Activated CD4-positive, alpha-beta T cell treated with anti-CD3 and anti-CD28 coated beads, Interleukin-2, amount 10 ng/mL, durations not matched to agents 7 days and 5 days (primary cell): ENCODE measurements at regions not wholly inside any gene's neighbourhood (a gene's known extent, or its start where the extent isn't known, plus 50 kb on each side); places are given as distances from the start of the nearest gene placed in this dataset.

Experiments
- CTCF ChIA-PET: fragments of 350-600 bp; sonication (Branson Sonifier 250); formaldehyde crosslinking; loops from one replicate; lab custom pipeline; 2021; ENCODE audit warnings: antibody characterized with exemption; lab: Charles Lee
- POLR2A ChIA-PET: fragments of 350-600 bp; sonication (Branson Sonifier 250); formaldehyde crosslinking; loops from one replicate; lab custom pipeline; 2021; ENCODE audit warnings: antibody characterized with exemption; lab: Charles Lee
- DNase-seq: peaks from one replicate; pipeline ENCODE4 v3.0.0-alpha.2; 2020
- H3K27ac Mint-ChIP-seq: one replicate; pipeline ENCODE4 v1.8.0; 2021; ENCODE audit warnings: mild to moderate bottlenecking, moderate library complexity, mixed read lengths
- H3K27me3 Mint-ChIP-seq: one replicate; pipeline ENCODE4 v1.8.0; 2021; ENCODE audit warnings: mixed read lengths
- H3K36me3 Mint-ChIP-seq: one replicate; pipeline ENCODE4 v1.8.0; 2021; ENCODE audit warnings: low read depth, mixed read lengths
- H3K4me1 Mint-ChIP-seq: one replicate; pipeline ENCODE4 v1.8.0; 2021; ENCODE audit warnings: mixed read lengths
- H3K4me3 Mint-ChIP-seq: one replicate; pipeline ENCODE4 v1.8.0; 2021; ENCODE audit warnings: mild to moderate bottlenecking, moderate library complexity, mixed read lengths
- H3K9me3 Mint-ChIP-seq: one replicate; pipeline ENCODE4 v1.8.0; 2021; ENCODE audit warnings: mixed read lengths

GRCh38 chr15:95538693-95539092 is 791.8 kb upstream of the NR2F2 start:
- no peaks in the 10 kb centered on the region for H3K4me1 Mint-ChIP-seq
- H3K36me3 Mint-ChIP-seq: no peaks in the 10 kb centered on the region
- no peak for DNase-seq
- ChIA-PET POLR2A (no interaction called here), CTCF (no interaction called here)
- H3K27ac Mint-ChIP-seq: no peak overlapping the region
- H3K4me3 Mint-ChIP-seq: no peak overlapping the region
- no peaks in the 10 kb centered on the region for H3K9me3 Mint-ChIP-seq
- peaks cover 6% of the 10 kb centered on the region for H3K27me3 Mint-ChIP-seq

- DNase-seq: no peak
- ChIA-PET CTCF (no interaction called here), POLR2A (no interaction called here)
- Mint-ChIP-seq H3K4me3 (no peak overlapping the region), H3K9me3 (no peaks in the 10 kb centered on the region), H3K27me3 (peaks cover 4% of the 10 kb centered on the region), H3K27ac (no peak overlapping the region), H3K4me1 (no peaks in the 10 kb centered on the region), H3K36me3 (no peaks in the 10 kb centered on the region)
These were observed 789.2 kb upstream of the NR2F2 start for GRCh38 chr15:95541301-95541700.

GRCh38 chr15:95549168-95549738 is 781.2 kb upstream of the NR2F2 start:
- Mint-ChIP-seq H3K27ac (no peak overlapping the region), H3K27me3 (peaks cover 6% of the 10 kb centered on the region), H3K4me1 (no peaks in the 10 kb centered on the region), H3K4me3 (no peak overlapping the region), H3K36me3 (no peaks in the 10 kb centered on the region), H3K9me3 (no peaks in the 10 kb centered on the region)
- ChIA-PET CTCF (interaction anchor here (0.5 kb wide), 1 partner anchor 55 kb away, joined by 4 read pairs; no protein-coding TSS in a partner anchor), POLR2A (no interaction called here)
- DNase-seq: no peak

- no peak overlapping the region for H3K4me3 Mint-ChIP-seq
- H3K27me3 Mint-ChIP-seq: peaks cover 6% of the 10 kb centered on the region
- no peak for DNase-seq
- H3K4me1 Mint-ChIP-seq: no peaks in the 10 kb centered on the region
- ChIA-PET CTCF (no interaction called here), POLR2A (no interaction called here)
- H3K9me3 Mint-ChIP-seq: no peaks in the 10 kb centered on the region
- H3K27ac Mint-ChIP-seq: no peak overlapping the region
- H3K36me3 Mint-ChIP-seq: no peaks in the 10 kb centered on the region
These were observed 779.8 kb upstream of the NR2F2 start for GRCh38 chr15:95550702-95551101.

- Mint-ChIP-seq H3K4me1 (peaks cover 6% of the 10 kb centered on the region), H3K36me3 (no peaks in the 10 kb centered on the region), H3K9me3 (no peaks in the 10 kb centered on the region), H3K4me3 (no peak overlapping the region), H3K27ac (no peak overlapping the region), H3K27me3 (peaks cover 12% of the 10 kb centered on the region)
- ChIA-PET CTCF (no interaction called here), POLR2A (no interaction called here)
- DNase-seq: no peak
These were observed 774.3 kb upstream of the NR2F2 start for GRCh38 chr15:95556225-95556624.

- no peak overlapping the region for H3K4me3 Mint-ChIP-seq
- CTCF ChIA-PET: no interaction called here
- no peaks in the 10 kb centered on the region for H3K9me3 Mint-ChIP-seq
- DNase-seq: no peak
- peaks cover 6% of the 10 kb centered on the region for H3K4me1 Mint-ChIP-seq
- no peak overlapping the region for H3K27ac Mint-ChIP-seq
- peaks cover 11% of the 10 kb centered on the region for H3K27me3 Mint-ChIP-seq
- no peaks in the 10 kb centered on the region for H3K36me3 Mint-ChIP-seq
- POLR2A ChIA-PET: no interaction called here
These were observed 773.7 kb upstream of the NR2F2 start for GRCh38 chr15:95556866-95557225.

- no peaks in the 10 kb centered on the region for H3K36me3 Mint-ChIP-seq
- no peak overlapping the region for H3K4me3 Mint-ChIP-seq
- no peaks in the 10 kb centered on the region for H3K9me3 Mint-ChIP-seq
- H3K27ac Mint-ChIP-seq: no peak overlapping the region
- H3K27me3 Mint-ChIP-seq: peaks cover 11% of the 10 kb centered on the region
- H3K4me1 Mint-ChIP-seq: peaks cover 6% of the 10 kb centered on the region
- DNase-seq: no peak
- CTCF ChIA-PET: no interaction called here
- POLR2A ChIA-PET: no interaction called here
These were observed 773.1 kb upstream of the NR2F2 start for GRCh38 chr15:95557226-95558046.

- H3K36me3 Mint-ChIP-seq: no peaks in the 10 kb centered on the region
- no peak overlapping the region for H3K4me3 Mint-ChIP-seq
- peaks cover 11% of the 10 kb centered on the region for H3K27me3 Mint-ChIP-seq
- H3K4me1 Mint-ChIP-seq: peaks cover 6% of the 10 kb centered on the region
- CTCF ChIA-PET: no interaction called here
- no peak for DNase-seq
- H3K27ac Mint-ChIP-seq: no peak overlapping the region
- POLR2A ChIA-PET: no interaction called here
- no peaks in the 10 kb centered on the region for H3K9me3 Mint-ChIP-seq
These were observed 772.4 kb upstream of the NR2F2 start for GRCh38 chr15:95558131-95558530.

- no peaks in the 10 kb centered on the region for H3K36me3 Mint-ChIP-seq
- no peak overlapping the region for H3K4me3 Mint-ChIP-seq
- peaks cover 6% of the 10 kb centered on the region for H3K4me1 Mint-ChIP-seq
- DNase-seq: no peak
- CTCF ChIA-PET: no interaction called here
- no peaks in the 10 kb centered on the region for H3K9me3 Mint-ChIP-seq
- POLR2A ChIA-PET: no interaction called here
- no peak overlapping the region for H3K27ac Mint-ChIP-seq
- peaks cover 11% of the 10 kb centered on the region for H3K27me3 Mint-ChIP-seq
These were observed 771.6 kb upstream of the NR2F2 start for GRCh38 chr15:95558916-95559315.

GRCh38 chr15:95559875-95560394 is 770.6 kb upstream of the NR2F2 start:
- no peaks in the 10 kb centered on the region for H3K9me3 Mint-ChIP-seq
- ChIA-PET POLR2A (no interaction called here), CTCF (no interaction called here)
- no peak overlapping the region for H3K27ac Mint-ChIP-seq
- peaks cover 11% of the 10 kb centered on the region for H3K27me3 Mint-ChIP-seq
- no peak overlapping the region for H3K4me3 Mint-ChIP-seq
- DNase-seq: no peak
- peaks cover 6% of the 10 kb centered on the region for H3K4me1 Mint-ChIP-seq
- H3K36me3 Mint-ChIP-seq: no peaks in the 10 kb centered on the region

- Mint-ChIP-seq H3K27ac (no peak overlapping the region), H3K9me3 (no peaks in the 10 kb centered on the region)
These were observed 769.0 kb upstream of the NR2F2 start for GRCh38 chr15:95561463-95561862.

GRCh38 chr15:95563634-95564033 is 766.9 kb upstream of the NR2F2 start:
- Mint-ChIP-seq H3K27ac (no peak overlapping the region), H3K27me3 (peaks cover 4% of the 10 kb centered on the region), H3K4me1 (no peaks in the 10 kb centered on the region), H3K4me3 (no peak overlapping the region), H3K9me3 (no peaks in the 10 kb centered on the region), H3K36me3 (no peaks in the 10 kb centered on the region)
- ChIA-PET CTCF (no interaction called here), POLR2A (no interaction called here)
- DNase-seq: no peak

More at GRCh38 chr15:95561463-95561862, 769.0 kb upstream of the NR2F2 start:
- H3K27me3 Mint-ChIP-seq: peaks cover 10% of the 10 kb centered on the region
- ChIA-PET POLR2A (no interaction called here), CTCF (interaction anchor here (0.5 kb wide), 1 partner anchor 1085 kb away, joined by 3 read pairs; no protein-coding TSS in a partner anchor)
- peaks cover 6% of the 10 kb centered on the region for H3K4me1 Mint-ChIP-seq
- no peaks in the 10 kb centered on the region for H3K36me3 Mint-ChIP-seq
- no peak overlapping the region for H3K4me3 Mint-ChIP-seq
- no peak for DNase-seq

GRCh38 chr15:95565016-95565600 is 765.4 kb upstream of the NR2F2 start:
- Mint-ChIP-seq H3K27ac (no peak overlapping the region), H3K4me1 (no peaks in the 10 kb centered on the region), H3K9me3 (peaks cover 5% of the 10 kb centered on the region), H3K27me3 (peaks cover 4% of the 10 kb centered on the region), H3K4me3 (no peak overlapping the region), H3K36me3 (no peaks in the 10 kb centered on the region)
- ChIA-PET CTCF (no interaction called here), POLR2A (no interaction called here)
- no peak for DNase-seq
